ACC112 (cell line): ENCODE measurements at regions not wholly inside any gene's neighbourhood (a gene's known extent, or its start where the extent isn't known, plus 50 kb on each side); places are given as distances from the start of the nearest gene placed in this dataset.

ENCODE experiments used
- H2AFZ ChIP-seq: fragments of 200-600 bp; sonication (generic); one replicate; pipeline ENCODE4 v1.6.0; 2017; ENCODE audit warnings: antibody characterized with exemption, low read length; ENCODE audit not compliant: unreplicated experiment
- H3K27ac ChIP-seq: fragments of 200-600 bp; sonication (generic); 2 replicates; pipeline ENCODE4 v1.5.1; 2014; ENCODE audit warnings: low read depth, mild to moderate bottlenecking, antibody characterized with exemption, low read length, moderate library complexity
- H3K27me3 ChIP-seq: fragments of 200-600 bp; sonication (generic); 2 replicates; pipeline ENCODE4 v1.6.1; 2014; ENCODE audit warnings: mild to moderate bottlenecking, antibody characterized with exemption, low read length, moderate library complexity, mixed read lengths; ENCODE audit not compliant: insufficient read depth
- H3K36me3 ChIP-seq: fragments of 200-600 bp; sonication (generic); 2 replicates; pipeline ENCODE4 v1.6.1; 2016; ENCODE audit warnings: mild to moderate bottlenecking, antibody characterized with exemption, low read length, moderate library complexity, mixed read lengths; ENCODE audit not compliant: insufficient read depth
- H3K4me1 ChIP-seq: fragments of 200-600 bp; sonication (generic); one replicate; pipeline ENCODE4 v1.6.1; 2016; ENCODE audit warnings: low read length, mixed read lengths; ENCODE audit not compliant: insufficient read depth, unreplicated experiment, control insufficient read depth
- H3K4me3 ChIP-seq: fragments of 200-600 bp; sonication (generic); 2 replicates; pipeline ENCODE4 v1.5.1; 2014; ENCODE audit warnings: mild to moderate bottlenecking, low read depth, low read length
- H3K79me2 ChIP-seq: fragments of 200-600 bp; sonication (generic); one replicate; pipeline ENCODE4 v1.6.0; 2016; ENCODE audit warnings: low read length; ENCODE audit not compliant: control insufficient read depth, unreplicated experiment, insufficient read depth

- H3K4me3 ChIP-seq, result no peak overlapping the region
- H3K4me1 ChIP-seq, result no peaks in the 10 kb centered on the region
- H3K27ac ChIP-seq, result no peak overlapping the region
- H3K27me3 ChIP-seq, result no peaks in the 10 kb centered on the region
- no peak overlapping the region for H2AFZ ChIP-seq
- no peaks in the 10 kb centered on the region for H3K79me2 ChIP-seq
- no peaks in the 10 kb centered on the region for H3K36me3 ChIP-seq
These were observed 1248.9 kb downstream of the SLITRK5 start for GRCh38 chr13:88919970-88920628.

DNA sequence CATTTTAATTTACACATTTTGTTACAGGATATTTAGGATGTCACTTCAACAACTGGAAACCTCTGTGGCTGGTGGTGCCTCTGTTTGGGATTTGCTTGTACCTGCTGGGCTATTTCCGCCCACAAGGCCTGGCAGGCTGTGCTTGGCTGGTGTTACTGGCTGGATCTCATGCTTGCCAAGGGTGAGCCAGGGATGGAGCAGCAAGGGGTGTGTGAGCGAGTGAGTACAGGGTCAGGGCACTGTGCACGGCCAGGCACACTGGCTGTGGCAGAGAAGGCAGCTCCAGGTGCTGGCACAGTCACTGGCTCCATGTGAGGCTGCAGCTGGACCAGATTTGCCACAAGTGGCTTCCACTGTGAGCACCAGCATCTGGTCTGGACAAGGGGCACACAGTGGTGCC lies 1254.8 kb downstream of the SLITRK5 start:
- no peak overlapping the region for H3K27ac ChIP-seq

DNA sequence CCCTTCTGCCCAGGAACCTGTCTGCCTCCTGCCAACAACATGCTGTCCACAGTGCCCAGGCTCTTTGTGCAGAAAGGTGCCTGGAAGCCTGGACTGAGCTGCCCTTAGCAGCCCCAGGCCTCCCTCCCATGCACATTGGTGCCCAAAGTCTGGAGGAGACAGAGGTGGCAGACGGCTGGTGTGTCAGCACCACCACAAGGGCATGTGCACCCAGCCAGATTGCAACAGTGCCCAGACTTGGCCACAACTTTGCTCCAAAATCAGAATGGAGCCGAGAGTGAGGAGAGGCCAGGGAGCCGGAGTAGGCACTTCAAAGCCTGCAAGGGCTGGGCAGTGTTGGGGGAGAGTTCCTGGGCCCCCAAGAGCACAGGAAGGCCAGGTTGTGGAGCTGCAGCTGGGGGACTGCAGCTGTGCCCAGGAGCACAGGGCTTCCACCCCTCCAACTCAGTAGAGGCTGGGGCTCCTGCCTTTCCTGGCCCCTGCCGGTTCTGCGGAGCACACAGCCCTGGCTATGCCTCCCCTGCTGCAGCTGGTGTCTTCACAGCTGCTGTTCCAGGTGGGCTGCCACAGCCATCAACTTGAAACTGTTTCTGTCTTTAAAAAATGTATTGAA lies 1255.8 kb downstream of the SLITRK5 start:
- H3K36me3 ChIP-seq, result no peaks in the 10 kb centered on the region
- no peak overlapping the region for H2AFZ ChIP-seq
- H3K27ac ChIP-seq, result no peak overlapping the region
- no peak overlapping the region for H3K4me3 ChIP-seq
- H3K4me1 ChIP-seq, result no peaks in the 10 kb centered on the region
- H3K79me2 ChIP-seq, result no peaks in the 10 kb centered on the region
- no peaks in the 10 kb centered on the region for H3K27me3 ChIP-seq

More for the DNA sequence above, 1254.8 kb downstream of the SLITRK5 start:
- no peaks in the 10 kb centered on the region for H3K79me2 ChIP-seq
- no peaks in the 10 kb centered on the region for H3K36me3 ChIP-seq
- H2AFZ ChIP-seq, result no peak overlapping the region
- no peak overlapping the region for H3K4me3 ChIP-seq
- no peaks in the 10 kb centered on the region for H3K4me1 ChIP-seq
- no peaks in the 10 kb centered on the region for H3K27me3 ChIP-seq

DNA sequence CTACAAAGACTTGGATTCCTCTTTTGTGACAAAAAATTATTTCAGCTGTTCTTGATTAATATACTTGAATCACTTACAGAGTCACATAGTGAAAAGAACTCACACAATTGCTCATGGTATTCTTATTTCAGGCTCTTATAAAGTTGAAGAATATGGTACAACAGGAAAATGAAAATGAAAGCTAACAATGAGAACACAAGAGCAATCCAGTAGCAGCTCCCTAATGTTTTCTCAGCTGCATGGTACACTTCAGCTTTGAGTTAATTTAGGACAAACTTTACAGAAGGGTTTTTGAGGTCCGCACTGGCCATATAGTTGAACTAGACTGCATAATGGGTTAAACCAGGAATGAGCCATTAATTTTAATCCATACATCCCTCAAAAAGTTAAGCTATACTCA lies 1261.8 kb downstream of the SLITRK5 start:
- Histone ChIP-seq H2AFZ (no peak overlapping the region), H3K79me2 (no peaks in the 10 kb centered on the region), H3K4me3 (no peak overlapping the region)

DNA sequence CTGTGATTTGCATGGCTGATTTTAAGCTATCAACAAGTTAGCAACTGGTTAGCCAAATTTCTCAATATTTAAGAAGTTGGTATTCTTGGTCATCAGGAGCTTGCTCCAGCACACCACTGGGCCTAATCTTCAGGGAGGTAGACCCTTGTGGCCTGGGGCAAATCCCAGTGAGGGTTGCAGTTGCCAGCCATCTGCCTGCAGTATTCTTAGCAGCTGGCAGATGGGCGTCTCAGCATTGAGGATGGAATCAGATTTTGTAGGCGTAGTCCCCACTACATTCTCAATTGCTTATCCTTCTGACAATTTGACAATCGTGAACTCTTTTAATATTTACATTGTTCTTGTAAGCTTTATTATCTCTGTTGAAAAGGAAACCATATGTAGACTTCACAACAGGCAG lies 1266.2 kb downstream of the SLITRK5 start:
- Histone ChIP-seq H2AFZ (no peak overlapping the region), H3K4me1 (no peaks in the 10 kb centered on the region), H3K36me3 (no peaks in the 10 kb centered on the region), H3K4me3 (no peak overlapping the region), H3K27me3 (no peaks in the 10 kb centered on the region), H3K79me2 (no peaks in the 10 kb centered on the region), H3K27ac (no peak overlapping the region)

More for the DNA sequence above, 1261.8 kb downstream of the SLITRK5 start:
- Histone ChIP-seq H3K27me3 (no peaks in the 10 kb centered on the region), H3K27ac (no peak overlapping the region), H3K4me1 (no peaks in the 10 kb centered on the region), H3K36me3 (no peaks in the 10 kb centered on the region)

GRCh38 chr13:88945793-88946192 lies 1274.6 kb downstream of the SLITRK5 start:
- Histone ChIP-seq H3K36me3 (no peaks in the 10 kb centered on the region), H3K4me3 (no peak overlapping the region), H3K27me3 (no peaks in the 10 kb centered on the region), H3K27ac (no peak overlapping the region), H3K4me1 (no peaks in the 10 kb centered on the region), H2AFZ (no peak overlapping the region), H3K79me2 (no peaks in the 10 kb centered on the region)

DNA sequence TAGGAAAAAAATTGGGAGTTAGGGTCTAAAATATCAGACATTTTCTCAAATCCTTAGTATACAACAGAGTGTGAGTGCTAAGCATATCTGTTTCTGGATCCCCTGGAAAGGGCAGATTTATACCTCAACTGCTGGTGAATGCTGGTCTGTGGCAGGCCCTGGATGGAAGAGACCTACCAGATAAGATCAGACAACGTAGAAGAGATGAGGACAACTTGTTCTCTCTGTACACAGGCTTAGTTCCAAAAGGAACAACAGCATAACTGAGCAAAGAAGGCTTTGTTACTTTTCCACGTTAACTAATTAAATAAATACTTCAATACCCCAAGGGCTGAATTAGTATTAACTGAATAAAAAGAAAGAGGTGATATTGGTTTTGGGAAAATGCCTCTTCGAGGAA lies 1277.3 kb downstream of the SLITRK5 start:
- Histone ChIP-seq H3K4me3 (no peak overlapping the region), H3K27me3 (no peaks in the 10 kb centered on the region)

DNA sequence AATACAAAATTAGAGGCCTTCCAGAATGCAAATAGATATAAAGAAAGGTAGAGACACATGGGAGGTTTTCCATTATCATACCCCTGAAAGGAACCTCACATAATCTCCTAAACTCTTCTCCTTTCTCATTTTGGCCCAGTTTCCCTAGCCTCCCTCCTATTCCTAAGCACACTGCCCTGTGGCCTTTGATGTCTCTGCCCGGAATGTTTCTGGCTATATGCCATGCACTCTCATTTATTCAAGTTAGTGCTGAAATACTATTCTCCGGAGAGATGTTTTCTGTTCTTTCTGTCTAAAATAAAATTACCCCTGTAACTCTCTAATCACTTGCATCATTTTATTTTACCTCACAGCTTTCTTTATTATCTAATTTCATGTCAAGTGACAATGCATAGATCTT lies 1287.7 kb downstream of the SLITRK5 start:
- H3K27ac ChIP-seq, result no peak overlapping the region
- no peaks in the 10 kb centered on the region for H3K4me1 ChIP-seq
- H3K4me3 ChIP-seq, result no peak overlapping the region
- no peaks in the 10 kb centered on the region for H3K27me3 ChIP-seq
- no peak overlapping the region for H2AFZ ChIP-seq
- H3K79me2 ChIP-seq, result no peaks in the 10 kb centered on the region
- H3K36me3 ChIP-seq, result no peaks in the 10 kb centered on the region

More for the DNA sequence above, 1277.3 kb downstream of the SLITRK5 start:
- no peak overlapping the region for H2AFZ ChIP-seq
- H3K27ac ChIP-seq, result no peak overlapping the region
- H3K4me1 ChIP-seq, result no peaks in the 10 kb centered on the region
- H3K79me2 ChIP-seq, result no peaks in the 10 kb centered on the region
- H3K36me3 ChIP-seq, result no peaks in the 10 kb centered on the region

GRCh38 chr13:88976466-88976865 lies 1305.3 kb downstream of the SLITRK5 start:
- H3K79me2 ChIP-seq, result no peaks in the 10 kb centered on the region
- H3K27ac ChIP-seq, result no peak overlapping the region
- H2AFZ ChIP-seq, result no peak overlapping the region
- H3K27me3 ChIP-seq, result no peaks in the 10 kb centered on the region
- no peaks in the 10 kb centered on the region for H3K4me1 ChIP-seq
- no peaks in the 10 kb centered on the region for H3K36me3 ChIP-seq
- H3K4me3 ChIP-seq, result no peak overlapping the region

- Histone ChIP-seq H3K27ac (no peak overlapping the region), H2AFZ (no peak overlapping the region), H3K79me2 (no peaks in the 10 kb centered on the region), H3K36me3 (no peaks in the 10 kb centered on the region), H3K4me3 (no peak overlapping the region), H3K4me1 (no peaks in the 10 kb centered on the region), H3K27me3 (no peaks in the 10 kb centered on the region)
These were observed 1307.4 kb downstream of the SLITRK5 start for GRCh38 chr13:88978607-88979006.

GRCh38 chr13:88979465-88980175 lies 1308.4 kb downstream of the SLITRK5 start:
- no peaks in the 10 kb centered on the region for H3K79me2 ChIP-seq
- no peak overlapping the region for H3K4me3 ChIP-seq
- H3K27ac ChIP-seq, result no peak overlapping the region
- H3K36me3 ChIP-seq, result no peaks in the 10 kb centered on the region
- no peaks in the 10 kb centered on the region for H3K27me3 ChIP-seq
- no peaks in the 10 kb centered on the region for H3K4me1 ChIP-seq
- no peak overlapping the region for H2AFZ ChIP-seq
